ENCODE measurements at regions not wholly inside any gene's neighbourhood (a gene's known extent, or its start where the extent isn't known, plus 50 kb on each side); places are given as distances from the start of the nearest gene placed in this dataset.

DNA sequence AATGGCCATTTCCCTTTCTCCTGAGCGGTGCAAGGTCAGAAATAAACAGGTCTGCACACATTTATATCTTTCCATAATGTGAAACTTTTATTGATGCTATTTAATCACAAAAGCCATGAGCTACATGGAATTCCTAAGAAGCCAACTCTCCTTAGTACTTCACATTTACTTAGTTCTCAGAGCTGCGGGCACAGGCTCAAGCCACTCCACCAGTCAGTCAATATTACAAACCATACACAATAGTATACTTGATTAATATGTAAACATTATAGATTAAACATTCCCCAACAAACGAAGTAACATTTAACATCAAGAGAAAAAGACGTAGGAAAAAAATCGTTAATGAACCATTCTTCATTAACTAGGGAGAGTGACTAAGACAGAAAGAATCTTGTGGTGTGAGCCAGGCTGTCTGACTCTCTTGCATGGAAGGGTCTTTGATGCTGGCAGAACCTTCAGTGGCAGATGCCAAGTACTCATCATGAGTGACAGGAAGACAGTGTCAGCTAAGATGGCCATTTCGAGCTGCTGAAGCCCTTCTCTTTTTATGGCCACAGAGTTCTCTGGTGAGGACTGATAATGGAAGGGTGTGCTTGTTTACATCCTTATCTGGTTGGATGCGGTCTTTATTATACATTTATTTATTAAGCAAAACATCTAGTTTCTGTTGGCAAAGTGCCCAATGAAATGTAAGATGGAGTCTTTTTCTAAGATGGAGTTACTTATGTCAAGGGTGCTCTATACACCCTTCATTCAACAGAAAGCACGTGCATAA, 115.5 kb upstream of the TUT7 start:
- no peak overlapping the region for H3K4me3 ChIP-seq
- H3K36me3 ChIP-seq = no peaks in the 10 kb centered on the region
- 37 to 45% methylated on average over 8 of the region's 8 CpGs for WGBS, 2 donors
- H3K27ac ChIP-seq = no peak overlapping the region
- no peak for DNase-seq
- no peaks in the 10 kb centered on the region for H3K4me1 ChIP-seq
- no peaks in the 10 kb centered on the region for H3K27me3 ChIP-seq
- TF ChIP-seq POLR2A (IDR thresholded peaks at IDR 0.05) (no peak), POLR2AphosphoS5 (IDR thresholded peaks at IDR 0.05) (no peak), EP300 (IDR thresholded peaks at IDR 0.05) (no peak)
- TF ChIP-seq, protein P1, sequence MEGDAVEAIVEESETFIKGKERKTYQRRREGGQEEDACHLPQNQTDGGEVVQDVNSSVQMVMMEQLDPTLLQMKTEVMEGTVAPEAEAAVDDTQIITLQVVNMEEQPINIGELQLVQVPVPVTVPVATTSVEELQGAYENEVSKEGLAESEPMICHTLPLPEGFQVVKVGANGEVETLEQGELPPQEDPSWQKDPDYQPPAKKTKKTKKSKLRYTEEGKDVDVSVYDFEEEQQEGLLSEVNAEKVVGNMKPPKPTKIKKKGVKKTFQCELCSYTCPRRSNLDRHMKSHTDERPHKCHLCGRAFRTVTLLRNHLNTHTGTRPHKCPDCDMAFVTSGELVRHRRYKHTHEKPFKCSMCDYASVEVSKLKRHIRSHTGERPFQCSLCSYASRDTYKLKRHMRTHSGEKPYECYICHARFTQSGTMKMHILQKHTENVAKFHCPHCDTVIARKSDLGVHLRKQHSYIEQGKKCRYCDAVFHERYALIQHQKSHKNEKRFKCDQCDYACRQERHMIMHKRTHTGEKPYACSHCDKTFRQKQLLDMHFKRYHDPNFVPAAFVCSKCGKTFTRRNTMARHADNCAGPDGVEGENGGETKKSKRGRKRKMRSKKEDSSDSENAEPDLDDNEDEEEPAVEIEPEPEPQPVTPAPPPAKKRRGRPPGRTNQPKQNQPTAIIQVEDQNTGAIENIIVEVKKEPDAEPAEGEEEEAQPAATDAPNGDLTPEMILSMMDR (IDR thresholded peaks at IDR 0.05) = no peak
- no peaks in the 10 kb centered on the region for H3K9me3 ChIP-seq
- no peak for ATAC-seq (ENCODE audit: low FRiP score in 2 of 2)

DNA sequence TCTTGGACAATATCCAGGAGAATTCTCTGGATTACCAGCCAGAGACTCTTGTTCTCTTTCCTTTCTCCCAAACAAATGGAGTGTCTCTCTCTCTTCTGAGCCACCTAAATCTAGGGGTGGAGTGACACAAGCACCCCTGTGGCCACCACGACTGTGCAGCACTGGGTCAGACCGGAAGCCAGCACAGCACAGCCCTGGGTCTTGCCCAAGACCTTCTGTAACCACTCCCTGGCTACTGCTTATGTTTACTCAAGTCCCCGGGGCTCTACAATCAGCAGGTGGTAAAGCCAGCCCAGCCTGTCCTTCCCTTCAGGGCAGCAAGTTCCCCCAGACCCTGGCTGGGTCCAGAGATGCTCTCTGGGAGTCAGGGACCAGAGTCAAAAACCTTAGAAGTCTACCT, 110.0 kb upstream of the TUT7 start:
- TF ChIP-seq POLR2AphosphoS5 (IDR thresholded peaks at IDR 0.05) (no peak), EP300 (IDR thresholded peaks at IDR 0.05) (no peak)
- TF ChIP-seq, protein P1 (IDR thresholded peaks at IDR 0.05) = no peak
- Histone ChIP-seq H3K9me3 (no peaks in the 10 kb centered on the region), H3K4me3 (no peak overlapping the region), H3K27ac (no peak overlapping the region), H3K36me3 (no peaks in the 10 kb centered on the region), H3K27me3 (no peaks in the 10 kb centered on the region), H3K4me1 (no peaks in the 10 kb centered on the region)
- ATAC-seq (ENCODE audit: low FRiP score in 2 of 2) (no peak), DNase-seq (no peak)
- 41 to 47% methylated on average over 3 of the region's 3 CpGs for WGBS, 2 donors

DNA sequence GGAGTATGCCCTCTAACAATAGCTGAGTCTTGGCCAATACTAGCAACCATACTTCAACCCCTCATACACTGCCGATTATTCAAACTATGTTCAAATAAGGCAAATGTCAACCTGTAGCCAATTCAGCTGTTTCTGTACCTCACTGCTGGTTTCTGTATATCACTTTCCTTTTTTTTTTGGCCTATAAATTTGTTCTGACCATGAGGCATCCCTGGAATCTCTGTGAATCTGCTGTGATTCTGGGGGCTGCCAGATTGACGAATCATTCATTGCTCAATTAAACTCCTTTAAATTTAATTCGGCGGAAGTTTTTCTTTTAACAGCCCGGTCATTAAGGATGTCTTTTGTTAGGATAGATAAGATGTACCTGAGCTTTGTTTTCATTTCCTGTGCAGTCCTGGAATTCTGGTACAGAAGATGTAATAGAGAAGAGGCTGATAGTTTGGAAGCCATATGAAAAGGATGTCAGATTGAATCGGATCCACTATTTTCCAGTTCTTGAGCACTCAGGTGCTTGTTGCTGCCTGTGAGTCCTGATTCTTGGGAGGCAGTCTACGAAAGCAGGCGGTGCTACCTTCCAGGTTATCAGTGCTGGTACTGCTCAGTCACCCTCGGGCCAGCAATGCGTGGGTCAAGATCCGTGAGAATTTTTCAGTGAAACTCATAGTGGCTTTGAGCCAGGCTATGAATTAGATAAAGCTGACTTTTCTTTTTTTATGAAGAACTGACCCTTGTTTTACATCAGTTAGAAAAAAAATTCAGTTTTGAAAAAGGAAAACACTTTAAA, 106.2 kb upstream of the TUT7 start:
- Histone ChIP-seq H3K36me3 (no peaks in the 10 kb centered on the region), H3K4me3 (no peak overlapping the region), H3K9me3 (no peaks in the 10 kb centered on the region), H3K27me3 (no peaks in the 10 kb centered on the region), H3K27ac (no peak overlapping the region), H3K4me1 (no peaks in the 10 kb centered on the region)
- no peak for ATAC-seq (ENCODE audit: low FRiP score in 2 of 2)
- no peak for DNase-seq
- WGBS, 2 donors = 81 to 82% methylated on average over 11 of the region's 11 CpGs
- TF ChIP-seq POLR2AphosphoS5 (IDR thresholded peaks at IDR 0.05) (no peak), POLR2A (IDR thresholded peaks at IDR 0.05) (no peak), EP300 (IDR thresholded peaks at IDR 0.05) (no peak)
- TF ChIP-seq, protein P1 (IDR thresholded peaks at IDR 0.05) = no peak

DNA sequence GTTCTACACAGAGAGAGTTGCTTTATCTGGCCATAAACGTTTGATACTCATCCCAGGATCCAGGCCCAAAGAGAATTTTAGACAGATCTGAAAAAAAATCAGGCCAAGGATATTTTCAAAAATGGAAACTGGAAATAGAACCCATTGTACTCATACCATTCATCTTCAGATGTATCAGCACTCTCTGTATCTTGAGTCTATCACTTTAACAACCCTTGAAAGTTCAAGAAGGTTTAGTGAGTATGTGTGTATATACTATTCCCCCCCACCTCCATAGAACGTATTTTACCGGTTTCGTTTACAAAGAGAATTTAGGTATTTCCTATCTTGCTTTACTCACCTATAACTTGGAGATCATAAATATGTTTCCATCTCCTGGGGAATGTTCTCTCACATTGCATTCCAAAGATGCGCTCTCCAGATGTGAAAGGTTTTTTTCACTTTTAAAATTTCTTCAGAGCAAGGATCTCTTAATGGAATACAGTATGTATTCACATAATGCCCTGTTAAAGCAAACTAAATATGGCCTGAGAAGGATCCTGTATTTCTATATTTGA, 105.5 kb upstream of the TUT7 start:
- 63 to 64% methylated on average over 5 of the region's 5 CpGs for WGBS, 2 donors
- H3K27me3 ChIP-seq = no peaks in the 10 kb centered on the region
- TF ChIP-seq EP300 (IDR thresholded peaks at IDR 0.05) = no peak
- TF ChIP-seq, protein P1 (IDR thresholded peaks at IDR 0.05) = no peak
- no peak for TF ChIP-seq POLR2AphosphoS5 (IDR thresholded peaks at IDR 0.05)
- TF ChIP-seq POLR2A (IDR thresholded peaks at IDR 0.05) = no peak
- H3K4me3 ChIP-seq = no peak overlapping the region
- no peaks in the 10 kb centered on the region for H3K4me1 ChIP-seq
- no peaks in the 10 kb centered on the region for H3K9me3 ChIP-seq
- H3K36me3 ChIP-seq = no peaks in the 10 kb centered on the region
- no peak for DNase-seq
- H3K27ac ChIP-seq = no peak overlapping the region
- ATAC-seq (ENCODE audit: low FRiP score in 2 of 2) = no peak
